Uterus (tissue), 3 donors: ENCODE measurements at regions not wholly inside any gene's neighbourhood (a gene's known extent, or its start where the extent isn't known, plus 50 kb on each side); places are given as distances from the start of the nearest gene placed in this dataset.

Experiments
- DNase-seq, 2 donors: peaks; one replicate each; pipeline ENCODE4 v3.0.0-alpha.2; 2019 to 2020
- H3K27ac ChIP-seq, 2 donors: fragments of 200-600 bp; sonication (generic); 1 replicate in 1 of 2; 2 replicates in 1 of 2; pipeline ENCODE4 v1.5.1; 2016 to 2018
- H3K27me3 ChIP-seq, 2 donors: fragments of 200-600 bp; sonication (generic); one replicate each; pipeline ENCODE4 v1.5.1; 2018 to 2019; ENCODE audit warnings: control low read depth in 1 of 2
- H3K36me3 ChIP-seq, 2 donors: fragments of 200-600 bp; sonication (generic); one replicate each; pipeline ENCODE4 v1.5.1; 2019; ENCODE audit warnings: control low read depth in 1 of 2
- H3K4me1 ChIP-seq, 2 donors: fragments of 200-600 bp; sonication (generic); one replicate each; pipeline ENCODE4 v1.5.1; 2018 to 2019; ENCODE audit warnings: control low read depth in 1 of 2
- H3K4me3 ChIP-seq, 2 donors: fragments of 200-600 bp; sonication (generic); 1 replicate in 1 of 2; 2 replicates in 1 of 2; pipeline ENCODE4 v1.5.1; 2018 to 2019; ENCODE audit warnings: mild to moderate bottlenecking in 1 of 2
- H3K9me3 ChIP-seq, 2 donors: fragments of 200-600 bp; sonication (generic); one replicate each; pipeline ENCODE4 v1.5.1; 2019; ENCODE audit warnings: control low read depth in 1 of 2
- CTCF ChIP-seq, 4 experiments: fragments of 200-600 bp in 2 of 4; fragments of 450-650 bp in 2 of 4; sonication (generic) in 2 of 4; IDR thresholded peaks; one replicate each; pipeline ENCODE4 v1.5.1; 2016 to 2019; ENCODE audit warnings: antibody characterized with exemption in 4 of 4, mild to moderate bottlenecking in 2 of 4, moderate library complexity in 1 of 4
- POLR2A ChIP-seq, 2 donors: fragments of 450-650 bp; IDR thresholded peaks; one replicate each; pipeline ENCODE4 v1.6.1; 2016; ENCODE audit warnings: antibody characterized with exemption in 2 of 2, mild to moderate bottlenecking in 1 of 2, moderate library complexity in 1 of 2
- intact Hi-C: fragments of 100-400 bp; cut with DNase I; formaldehyde crosslinking; loops from one replicate; pipeline ENCODE4 v1.15.1; 2023; ENCODE audit warnings: low total_unique reads
- donor health status: DM: yes; HTN: yes; CAD: no.

DNA sequence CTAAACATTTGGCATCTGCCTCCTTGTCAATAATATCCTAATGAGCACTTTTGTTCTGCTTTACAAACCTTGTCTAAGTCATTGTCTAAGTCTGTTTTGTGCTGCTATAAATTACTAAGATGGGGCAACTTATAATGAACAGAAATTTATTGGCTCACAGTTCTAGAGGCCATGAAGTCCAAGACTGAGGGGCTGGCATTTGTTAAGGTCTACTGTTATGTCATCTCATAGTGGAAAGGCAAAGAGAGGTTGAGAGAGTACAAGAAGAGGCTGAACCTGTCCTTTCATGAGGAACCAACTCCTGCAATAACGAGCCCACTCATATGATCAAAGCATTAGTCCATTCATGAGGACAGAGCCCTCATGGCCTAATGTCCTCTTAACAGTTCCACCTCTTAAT is 72.7 kb upstream of the KLF12 start:
- TF ChIP-seq CTCF (IDR thresholded peaks at IDR 0.05) (no peak), POLR2A (IDR thresholded peaks at IDR 0.05) (no peak)
- DNase-seq, result no peak
- Histone ChIP-seq H3K4me3 (no peak overlapping the region), H3K9me3 (no peaks in the 10 kb centered on the region), H3K27ac (no peak overlapping the region), H3K36me3 (no peaks in the 10 kb centered on the region), H3K4me1 (no peaks in the 10 kb centered on the region), H3K27me3 (no peaks in the 10 kb centered on the region)
- intact Hi-C loops, result no loop called here

DNA sequence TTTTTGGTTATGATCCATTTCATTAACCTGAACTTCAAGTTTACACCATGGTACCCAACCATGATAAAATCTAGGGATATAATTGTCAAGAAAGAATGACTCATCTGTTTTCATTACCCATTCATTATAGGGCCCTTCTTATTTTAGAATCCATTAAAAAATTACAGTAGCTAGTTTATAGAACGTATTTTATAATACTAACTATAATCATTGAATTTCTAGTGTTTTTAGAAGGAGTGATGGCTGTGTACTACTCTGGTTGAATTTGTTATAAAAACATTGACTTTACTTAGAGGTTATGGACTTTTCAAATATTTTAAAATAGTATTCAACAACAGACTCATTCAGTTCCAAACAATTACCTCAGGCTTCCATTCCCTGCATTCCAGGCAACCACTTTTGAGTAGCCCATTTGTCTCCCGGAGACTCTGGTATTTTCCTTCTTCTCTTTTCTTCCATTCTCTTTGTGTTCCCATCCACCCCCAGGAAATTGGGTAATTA is 71.9 kb upstream of the KLF12 start:
- intact Hi-C loops, result no loop called here
- no peaks in the 10 kb centered on the region for H3K27me3 ChIP-seq
- H3K36me3 ChIP-seq, result no peaks in the 10 kb centered on the region
- H3K4me3 ChIP-seq, result no peak overlapping the region
- H3K9me3 ChIP-seq, result no peaks in the 10 kb centered on the region
- H3K27ac ChIP-seq, result no peak overlapping the region
- no peak for DNase-seq
- no peak for TF ChIP-seq POLR2A (IDR thresholded peaks at IDR 0.05)
- no peak for TF ChIP-seq CTCF (IDR thresholded peaks at IDR 0.05)
- no peaks in the 10 kb centered on the region for H3K4me1 ChIP-seq

DNA sequence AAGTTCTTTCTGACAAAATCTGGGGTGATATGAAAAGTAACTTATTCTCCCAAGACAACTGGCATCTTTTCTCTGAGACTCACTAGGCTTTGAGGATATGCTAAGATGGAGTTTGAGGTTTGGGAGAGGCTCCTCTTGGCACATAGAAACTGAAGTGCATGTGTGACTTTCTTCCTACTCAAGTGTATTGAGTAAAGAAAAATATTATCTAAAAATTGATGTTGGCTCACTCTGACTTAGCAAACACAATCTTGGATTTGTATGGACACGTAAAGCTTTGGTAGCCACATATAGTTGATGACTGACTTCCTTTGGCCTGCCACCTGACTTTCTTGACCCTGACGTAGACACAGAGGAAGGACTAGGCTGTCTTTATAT is 71.1 kb upstream of the KLF12 start:
- no peak for TF ChIP-seq CTCF (IDR thresholded peaks at IDR 0.05)
- TF ChIP-seq POLR2A (IDR thresholded peaks at IDR 0.05), result no peak
- Histone ChIP-seq H3K27me3 (no peaks in the 10 kb centered on the region), H3K4me1 (no peaks in the 10 kb centered on the region), H3K4me3 (no peak overlapping the region), H3K36me3 (no peaks in the 10 kb centered on the region), H3K9me3 (no peaks in the 10 kb centered on the region), H3K27ac (no peak overlapping the region)
- DNase-seq, result no peak
- intact Hi-C loops, result no loop called here

DNA sequence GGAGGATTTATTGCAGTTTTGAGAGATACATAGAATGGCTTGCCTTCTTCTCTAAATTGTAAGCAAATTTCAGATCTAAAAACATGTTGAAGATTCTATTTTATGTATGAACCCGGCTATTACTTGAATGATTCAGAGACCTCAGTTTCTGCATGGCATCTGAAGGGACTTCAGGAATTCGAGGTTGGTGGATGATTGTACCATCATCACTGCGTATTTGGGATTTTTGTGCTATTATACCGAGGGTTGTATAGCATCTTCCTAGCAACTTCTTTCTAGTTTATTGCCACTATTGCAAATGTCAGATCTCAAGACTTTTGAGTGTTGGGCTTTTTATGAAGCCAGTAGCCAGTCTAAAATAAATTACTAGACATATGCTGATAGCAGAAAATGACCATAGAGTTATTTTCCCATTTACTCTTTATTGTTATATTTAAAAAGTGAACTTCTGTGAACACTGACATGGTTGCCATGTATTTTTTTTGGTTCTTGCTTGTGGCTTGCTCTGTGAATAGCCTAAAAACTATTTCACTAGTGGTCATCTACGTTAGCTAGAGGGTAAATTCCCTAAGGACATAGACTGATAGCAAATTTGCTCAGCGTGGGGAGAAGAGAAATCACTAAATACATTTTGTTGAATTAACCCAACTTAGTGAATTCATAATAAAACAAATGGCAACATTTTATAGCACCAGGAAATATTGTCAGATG is 70.6 kb upstream of the KLF12 start:
- H3K9me3 ChIP-seq, result no peaks in the 10 kb centered on the region
- no peaks in the 10 kb centered on the region for H3K4me1 ChIP-seq
- no peaks in the 10 kb centered on the region for H3K36me3 ChIP-seq
- no peaks in the 10 kb centered on the region for H3K27me3 ChIP-seq
- H3K27ac ChIP-seq, result no peak overlapping the region
- H3K4me3 ChIP-seq, result no peak overlapping the region
- no peak for DNase-seq
- no peak for TF ChIP-seq POLR2A (IDR thresholded peaks at IDR 0.05)
- TF ChIP-seq CTCF (IDR thresholded peaks at IDR 0.05), result no peak
- intact Hi-C loops, result no loop called here

DNA sequence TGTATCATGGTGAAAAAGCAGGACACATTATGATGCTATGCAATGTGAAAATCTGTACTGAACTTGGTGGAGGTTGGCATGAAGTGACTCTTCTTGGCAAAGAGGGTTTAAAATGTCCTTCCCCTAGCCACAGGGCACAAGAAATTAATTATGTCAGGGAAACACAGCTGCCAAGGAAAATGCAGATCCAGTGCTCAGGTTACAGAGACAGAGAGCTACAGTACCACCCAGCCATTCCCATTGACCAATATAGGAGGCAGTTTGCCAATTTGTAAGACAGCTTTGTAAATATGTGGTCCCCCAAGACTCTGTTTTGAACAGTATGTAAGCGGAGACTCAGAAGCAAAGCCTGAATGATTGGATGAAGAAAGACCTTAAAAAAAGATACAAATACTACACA is 69.4 kb upstream of the KLF12 start:
- DNase-seq, result no peak
- H3K9me3 ChIP-seq, result no peaks in the 10 kb centered on the region
- no peak overlapping the region for H3K27ac ChIP-seq
- TF ChIP-seq CTCF (IDR thresholded peaks at IDR 0.05), result no peak
- TF ChIP-seq POLR2A (IDR thresholded peaks at IDR 0.05), result no peak
- H3K4me3 ChIP-seq, result no peak overlapping the region
- no peaks in the 10 kb centered on the region for H3K27me3 ChIP-seq
- intact Hi-C loops, result no loop called here
- H3K36me3 ChIP-seq, result no peaks in the 10 kb centered on the region
- H3K4me1 ChIP-seq, result no peaks in the 10 kb centered on the region
